Body of pancreas (tissue), 4 donors: ENCODE measurements at regions not wholly inside any gene's neighbourhood (a gene's known extent, or its start where the extent isn't known, plus 50 kb on each side); places are given as distances from the start of the nearest gene placed in this dataset.

Experiments
- POLR2A ChIP-seq, 3 donors: fragments of 450-650 bp; IDR thresholded peaks; one replicate each; pipeline ENCODE4 v1.6.1; 2016; ENCODE audit warnings: antibody characterized with exemption in 3 of 3, mild to moderate bottlenecking in 2 of 3
- TF ChIP-seq, protein P1 (sequence below), 7 experiments: fragments of 450-650 bp in 4 of 7; fragments of 200-600 bp in 3 of 7; sonication (generic) in 3 of 7; IDR thresholded peaks; one replicate each; pipeline ENCODE4 v1.5.1; 2016 to 2019; ENCODE audit warnings: antibody characterized with exemption in 7 of 7

DNA sequence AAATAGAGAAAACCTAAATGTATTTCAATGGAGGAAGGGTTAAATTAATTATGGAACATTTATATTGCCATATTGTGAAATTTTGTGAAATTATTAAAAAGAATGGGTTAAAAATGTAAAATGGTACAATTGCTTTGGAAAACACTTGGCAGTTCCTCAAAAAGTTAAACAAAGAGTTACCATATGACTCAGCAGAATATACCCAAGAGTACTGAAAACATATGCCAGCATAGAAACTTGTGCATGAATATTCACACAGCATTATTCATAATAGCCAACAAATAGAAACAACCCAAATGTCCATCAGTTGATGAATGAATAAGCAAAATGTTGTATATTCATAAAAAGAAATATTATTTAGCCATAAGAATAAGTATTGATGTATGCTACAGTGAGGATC, 181.0 kb upstream of the MAST4 start:
- TF ChIP-seq, protein P1, sequence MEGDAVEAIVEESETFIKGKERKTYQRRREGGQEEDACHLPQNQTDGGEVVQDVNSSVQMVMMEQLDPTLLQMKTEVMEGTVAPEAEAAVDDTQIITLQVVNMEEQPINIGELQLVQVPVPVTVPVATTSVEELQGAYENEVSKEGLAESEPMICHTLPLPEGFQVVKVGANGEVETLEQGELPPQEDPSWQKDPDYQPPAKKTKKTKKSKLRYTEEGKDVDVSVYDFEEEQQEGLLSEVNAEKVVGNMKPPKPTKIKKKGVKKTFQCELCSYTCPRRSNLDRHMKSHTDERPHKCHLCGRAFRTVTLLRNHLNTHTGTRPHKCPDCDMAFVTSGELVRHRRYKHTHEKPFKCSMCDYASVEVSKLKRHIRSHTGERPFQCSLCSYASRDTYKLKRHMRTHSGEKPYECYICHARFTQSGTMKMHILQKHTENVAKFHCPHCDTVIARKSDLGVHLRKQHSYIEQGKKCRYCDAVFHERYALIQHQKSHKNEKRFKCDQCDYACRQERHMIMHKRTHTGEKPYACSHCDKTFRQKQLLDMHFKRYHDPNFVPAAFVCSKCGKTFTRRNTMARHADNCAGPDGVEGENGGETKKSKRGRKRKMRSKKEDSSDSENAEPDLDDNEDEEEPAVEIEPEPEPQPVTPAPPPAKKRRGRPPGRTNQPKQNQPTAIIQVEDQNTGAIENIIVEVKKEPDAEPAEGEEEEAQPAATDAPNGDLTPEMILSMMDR (IDR thresholded peaks at IDR 0.05): no peak
- TF ChIP-seq POLR2A (IDR thresholded peaks at IDR 0.05): no peak
